Neural progenitor cell (in vitro differentiated cells): ENCODE measurements at regions not wholly inside any gene's neighbourhood (a gene's known extent, or its start where the extent isn't known, plus 50 kb on each side); places are given as distances from the start of the nearest gene placed in this dataset.

ENCODE experiments used
- DNase-seq: peaks from one replicate; pipeline ENCODE4 v3.0.0-alpha.2; 2016; ENCODE audit warnings: low spot score
- H2AFZ ChIP-seq: fragments of 200-600 bp; sonication (generic); replicated peaks from 2 replicates; pipeline ENCODE4 v1.6.1; 2016; ENCODE audit warnings: antibody characterized with exemption
- H3F3A ChIP-seq: fragments of 200-600 bp; sonication (generic); 2 replicates; pipeline ENCODE4 v1.6.1; 2016; ENCODE audit warnings: antibody characterized with exemption, low read depth
- H3K27ac ChIP-seq: fragments of 200-600 bp; sonication (generic); 2 replicates; pipeline ENCODE4 v1.5.1; 2016; ENCODE audit warnings: mild to moderate bottlenecking
- H3K27me3 ChIP-seq: fragments of 200-600 bp; sonication (generic); 2 replicates; pipeline ENCODE4 v1.6.1; 2016; ENCODE audit warnings: mild to moderate bottlenecking, moderate library complexity
- H3K36me3 ChIP-seq: fragments of 200-600 bp; sonication (generic); 2 replicates; pipeline ENCODE4 v1.5.1; 2016
- H3K4me1 ChIP-seq: fragments of 200-600 bp; sonication (generic); 2 replicates; pipeline ENCODE4 v1.6.1; 2016; ENCODE audit warnings: mixed run types
- H3K4me2 ChIP-seq: fragments of 200-600 bp; sonication (generic); 2 replicates; pipeline ENCODE4 v1.6.1; 2016
- H3K4me3 ChIP-seq: fragments of 200-600 bp; sonication (generic); 2 replicates; pipeline ENCODE4 v1.5.1; 2016
- H3K79me2 ChIP-seq: fragments of 200-600 bp; sonication (generic); 2 replicates; pipeline ENCODE4 v1.6.1; 2016; ENCODE audit warnings: low read depth
- H3K9ac ChIP-seq: fragments of 200-600 bp; sonication (generic); 2 replicates; pipeline ENCODE4 v1.6.1; 2016
- H3K9me3 ChIP-seq: fragments of 200-600 bp; sonication (generic); 2 replicates; pipeline ENCODE4 v1.5.1; 2016; ENCODE audit warnings: low read depth
- H4K20me1 ChIP-seq: fragments of 200-600 bp; sonication (generic); 2 replicates; pipeline ENCODE4 v1.6.1; 2016; ENCODE audit warnings: low read depth
- H3K27ac Mint-ChIP-seq: 3 replicates; pipeline ENCODE4 v1.8.0; 2021; ENCODE audit warnings: mixed read lengths
- H3K27me3 Mint-ChIP-seq: 2 replicates; pipeline ENCODE4 v1.8.0; 2022; ENCODE audit warnings: low read depth, mild to moderate bottlenecking, inconsistent platforms, moderate library complexity, mixed read lengths; ENCODE audit not compliant: insufficient read depth
- H3K36me3 Mint-ChIP-seq: 3 replicates; pipeline ENCODE4 v1.8.0; 2021; ENCODE audit warnings: mixed read lengths
- H3K4me1 Mint-ChIP-seq: 3 replicates; pipeline ENCODE4 v1.8.0; 2021; ENCODE audit warnings: mixed read lengths
- H3K4me3 Mint-ChIP-seq: 3 replicates; pipeline ENCODE4 v1.8.0; 2021; ENCODE audit warnings: mild to moderate bottlenecking, moderate library complexity, mixed read lengths
- H3K9me3 Mint-ChIP-seq: 3 replicates; pipeline ENCODE4 v1.8.0; 2020; ENCODE audit warnings: mixed read lengths
- CTCF ChIP-seq: fragments of 200-600 bp; sonication (generic); IDR thresholded peaks from 2 replicates; pipeline ENCODE4 v1.5.1; 2017; ENCODE audit warnings: antibody characterized with exemption, mild to moderate bottlenecking
- EZH2 ChIP-seq: fragments of 200-600 bp; sonication (generic); IDR thresholded peaks from 2 replicates; pipeline ENCODE4 v1.6.1; 2017; ENCODE audit warnings: antibody characterized with exemption, mild to moderate bottlenecking, moderate library complexity
- EZH2phosphoT487 ChIP-seq: fragments of 200-600 bp; sonication (generic); IDR thresholded peaks from 2 replicates; pipeline ENCODE4 v1.6.1; 2017; ENCODE audit warnings: antibody characterized with exemption

GRCh38 chr12:65622056-65622455 is 202.2 kb upstream of the HMGA2 start:
- no peak overlapping the region for H2AFZ ChIP-seq
- TF ChIP-seq CTCF (no peak), EZH2phosphoT487 (no peak), EZH2 (no peak)
- no peaks in the 10 kb centered on the region for H3F3A ChIP-seq
- no peak overlapping the region for H3K4me3 Mint-ChIP-seq
- H3K4me1 Mint-ChIP-seq = peaks cover 4% of the 10 kb centered on the region
- no peaks in the 10 kb centered on the region for H3K4me1 ChIP-seq
- H3K9me3 Mint-ChIP-seq = no peaks in the 10 kb centered on the region
- no peak overlapping the region for H3K9ac ChIP-seq
- no peaks in the 10 kb centered on the region for H3K27me3 ChIP-seq
- no peaks in the 10 kb centered on the region for H3K27me3 Mint-ChIP-seq
- H3K4me2 ChIP-seq = no peak overlapping the region
- no peaks in the 10 kb centered on the region for H3K36me3 ChIP-seq
- H3K27ac ChIP-seq = no peak overlapping the region
- H4K20me1 ChIP-seq = no peaks in the 10 kb centered on the region
- H3K79me2 ChIP-seq = no peaks in the 10 kb centered on the region
- no peak overlapping the region for H3K4me3 ChIP-seq
- DNase-seq = no peak
- H3K27ac Mint-ChIP-seq = no peak overlapping the region
- no peaks in the 10 kb centered on the region for H3K36me3 Mint-ChIP-seq
- H3K9me3 ChIP-seq = no peaks in the 10 kb centered on the region

- Mint-ChIP-seq H3K36me3 (no peaks in the 10 kb centered on the region), H3K27me3 (no peaks in the 10 kb centered on the region), H3K4me1 (peaks cover 4% of the 10 kb centered on the region), H3K9me3 (no peaks in the 10 kb centered on the region), H3K27ac (no peak overlapping the region), H3K4me3 (no peak overlapping the region)
- H3K4me2 ChIP-seq = no peak overlapping the region
- H3K4me3 ChIP-seq = no peak overlapping the region
- no peaks in the 10 kb centered on the region for H4K20me1 ChIP-seq
- H3F3A ChIP-seq = no peaks in the 10 kb centered on the region
- H3K9ac ChIP-seq = no peak overlapping the region
- H3K36me3 ChIP-seq = no peaks in the 10 kb centered on the region
- H3K27ac ChIP-seq = no peak overlapping the region
- H3K4me1 ChIP-seq = no peaks in the 10 kb centered on the region
- H3K79me2 ChIP-seq = no peaks in the 10 kb centered on the region
- TF ChIP-seq EZH2 (no peak), EZH2phosphoT487 (no peak), CTCF (no peak)
- H3K27me3 ChIP-seq = no peaks in the 10 kb centered on the region
- no peaks in the 10 kb centered on the region for H3K9me3 ChIP-seq
- no peak for DNase-seq
- H2AFZ ChIP-seq = no peak overlapping the region
These were observed 200.8 kb upstream of the HMGA2 start for GRCh38 chr12:65623507-65623906.

- Histone ChIP-seq H3K27ac (no peak overlapping the region), H3K4me3 (no peak overlapping the region), H3K9ac (no peak overlapping the region), H3K27me3 (no peaks in the 10 kb centered on the region), H3F3A (no peaks in the 10 kb centered on the region), H3K79me2 (no peaks in the 10 kb centered on the region), H3K4me2 (no peak overlapping the region), H3K36me3 (no peaks in the 10 kb centered on the region), H2AFZ (no peak overlapping the region), H3K4me1 (no peaks in the 10 kb centered on the region), H4K20me1 (no peaks in the 10 kb centered on the region), H3K9me3 (no peaks in the 10 kb centered on the region)
- Mint-ChIP-seq H3K4me1 (no peaks in the 10 kb centered on the region), H3K4me3 (no peak overlapping the region), H3K36me3 (no peaks in the 10 kb centered on the region), H3K9me3 (no peaks in the 10 kb centered on the region), H3K27me3 (no peaks in the 10 kb centered on the region), H3K27ac (no peak overlapping the region)
- TF ChIP-seq CTCF (no peak), EZH2 (no peak), EZH2phosphoT487 (no peak)
- DNase-seq = no peak
These were observed 199.7 kb upstream of the HMGA2 start for GRCh38 chr12:65624554-65625086.
